22Rv1 (cell line): ENCODE measurements at regions not wholly inside any gene's neighbourhood (a gene's known extent, or its start where the extent isn't known, plus 50 kb on each side); places are given as distances from the start of the nearest gene placed in this dataset.

Source experiments
- ZFX ChIP-seq: fragments of 450-650 bp; IDR thresholded peaks from 2 replicates; pipeline ENCODE4 v1.6.1; 2017; ENCODE audit warnings: antibody characterized with exemption, borderline replicate concordance
- TF ChIP-seq, protein P1 (sequence below): fragments of 450-650 bp; IDR thresholded peaks from 2 replicates; pipeline ENCODE4 v1.5.1; 2017; ENCODE audit warnings: mild to moderate bottlenecking

DNA sequence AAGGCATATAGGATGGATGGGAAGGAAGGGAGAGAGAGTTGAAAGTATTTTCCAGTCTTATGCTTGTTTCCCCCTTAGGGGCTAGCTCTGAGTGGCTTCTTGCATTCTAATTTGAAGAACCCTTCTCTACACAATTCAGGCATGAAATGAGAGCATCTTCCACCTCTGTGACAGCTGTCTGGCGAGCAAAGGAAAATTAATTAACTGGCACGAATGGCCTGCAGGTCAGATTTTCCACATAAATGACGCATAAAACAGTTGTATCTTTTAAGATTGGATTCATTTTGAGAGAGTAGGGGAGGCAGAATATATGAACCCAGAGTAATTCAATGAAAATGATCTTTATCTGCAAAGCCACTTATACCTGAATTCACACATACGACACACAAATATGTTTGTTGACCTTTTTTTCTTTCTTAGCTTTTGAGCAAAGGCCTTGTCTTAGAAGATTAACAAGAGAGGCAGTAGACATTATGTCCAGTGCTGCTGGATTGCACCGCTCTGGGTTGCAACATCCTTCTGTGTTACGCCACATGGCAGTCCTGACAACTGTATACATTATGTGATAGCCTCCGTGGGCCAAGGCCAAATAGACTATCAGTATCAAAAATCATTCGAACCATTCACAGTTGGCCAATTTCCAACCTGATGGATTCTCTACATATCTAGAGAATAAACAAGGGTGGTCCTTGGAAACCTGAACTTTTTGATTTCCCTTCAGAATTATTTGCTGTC is 173.0 kb upstream of the GOT2 start:
- TF ChIP-seq, protein P1, sequence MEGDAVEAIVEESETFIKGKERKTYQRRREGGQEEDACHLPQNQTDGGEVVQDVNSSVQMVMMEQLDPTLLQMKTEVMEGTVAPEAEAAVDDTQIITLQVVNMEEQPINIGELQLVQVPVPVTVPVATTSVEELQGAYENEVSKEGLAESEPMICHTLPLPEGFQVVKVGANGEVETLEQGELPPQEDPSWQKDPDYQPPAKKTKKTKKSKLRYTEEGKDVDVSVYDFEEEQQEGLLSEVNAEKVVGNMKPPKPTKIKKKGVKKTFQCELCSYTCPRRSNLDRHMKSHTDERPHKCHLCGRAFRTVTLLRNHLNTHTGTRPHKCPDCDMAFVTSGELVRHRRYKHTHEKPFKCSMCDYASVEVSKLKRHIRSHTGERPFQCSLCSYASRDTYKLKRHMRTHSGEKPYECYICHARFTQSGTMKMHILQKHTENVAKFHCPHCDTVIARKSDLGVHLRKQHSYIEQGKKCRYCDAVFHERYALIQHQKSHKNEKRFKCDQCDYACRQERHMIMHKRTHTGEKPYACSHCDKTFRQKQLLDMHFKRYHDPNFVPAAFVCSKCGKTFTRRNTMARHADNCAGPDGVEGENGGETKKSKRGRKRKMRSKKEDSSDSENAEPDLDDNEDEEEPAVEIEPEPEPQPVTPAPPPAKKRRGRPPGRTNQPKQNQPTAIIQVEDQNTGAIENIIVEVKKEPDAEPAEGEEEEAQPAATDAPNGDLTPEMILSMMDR = no peak
- no peak for TF ChIP-seq ZFX
